HG03575 (cell line): ENCODE measurements at regions not wholly inside any gene's neighbourhood (a gene's known extent, or its start where the extent isn't known, plus 50 kb on each side); places are given as distances from the start of the nearest gene placed in this dataset.

Experiments
- ATAC-seq: cut with Tn5 transposase; IDR thresholded peaks from one replicate; pipeline ENCODE4 v1.9.1; 2021; ENCODE audit not compliant: unreplicated experiment, insufficient number of reproducible peaks, low FRiP score; ENCODE audit errors: extremely low read depth

DNA sequence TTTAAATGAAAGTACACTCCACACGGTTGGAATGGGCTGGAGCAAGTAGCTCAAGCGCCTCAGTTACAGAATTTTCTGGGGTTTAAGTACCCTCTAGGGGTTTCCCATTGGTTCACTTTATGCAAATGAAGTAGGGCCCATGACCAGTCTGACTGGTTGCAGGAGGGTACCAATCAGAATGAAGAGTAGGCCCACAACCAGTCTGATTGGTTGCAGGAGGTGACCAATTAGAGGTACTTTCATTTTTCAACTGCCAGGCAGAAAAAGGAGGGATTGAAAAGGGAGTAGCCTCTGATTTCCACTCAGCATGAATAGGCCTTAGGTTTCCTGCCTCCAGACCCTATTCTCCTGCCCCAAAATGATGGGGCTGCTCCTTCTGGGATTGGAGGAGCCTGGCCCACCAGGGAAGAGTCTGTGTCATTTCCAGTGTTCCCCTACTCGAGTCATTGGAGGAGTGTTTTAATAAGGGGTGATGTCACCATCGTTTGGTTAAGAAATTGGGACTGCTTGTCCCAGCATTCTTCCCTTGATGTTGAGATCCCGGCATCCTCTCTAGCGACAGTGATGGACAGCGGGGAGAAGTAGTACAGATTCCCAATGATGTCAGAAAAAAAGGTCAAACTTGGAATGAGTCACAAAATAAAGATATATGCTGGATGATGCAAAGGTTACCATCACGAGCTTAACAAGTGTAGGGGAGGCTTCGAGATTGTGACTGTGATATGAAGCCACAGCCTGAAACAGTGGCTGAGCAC, 210.4 kb downstream of the SH3BP4 start:
- no peak for ATAC-seq

- ATAC-seq: no peak
Measured at GRCh38 chr2:235162837-235163197, 211.0 kb downstream of the SH3BP4 start.

GRCh38 chr2:235165136-235165535, 213.3 kb downstream of the SH3BP4 start:
- ATAC-seq: no peak

DNA sequence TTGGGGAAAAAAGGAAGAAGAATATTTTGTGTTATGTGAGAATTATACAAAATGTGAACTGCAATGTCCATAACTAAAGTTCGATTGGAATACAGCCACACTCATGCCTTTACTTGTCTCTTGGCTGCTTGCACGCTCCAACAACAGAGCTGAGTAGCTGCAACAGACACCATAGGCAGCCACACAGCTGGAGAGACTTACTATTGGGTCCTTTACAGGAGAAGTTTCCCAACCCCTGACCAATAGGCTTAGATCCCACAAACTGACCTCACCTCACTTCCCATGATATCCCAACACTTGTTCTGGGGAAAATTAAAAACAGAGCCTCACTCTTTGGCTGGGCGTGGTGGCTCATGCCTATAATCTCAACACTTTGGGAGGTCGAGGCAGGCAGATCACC, 213.8 kb downstream of the SH3BP4 start:
- ATAC-seq: no peak

DNA sequence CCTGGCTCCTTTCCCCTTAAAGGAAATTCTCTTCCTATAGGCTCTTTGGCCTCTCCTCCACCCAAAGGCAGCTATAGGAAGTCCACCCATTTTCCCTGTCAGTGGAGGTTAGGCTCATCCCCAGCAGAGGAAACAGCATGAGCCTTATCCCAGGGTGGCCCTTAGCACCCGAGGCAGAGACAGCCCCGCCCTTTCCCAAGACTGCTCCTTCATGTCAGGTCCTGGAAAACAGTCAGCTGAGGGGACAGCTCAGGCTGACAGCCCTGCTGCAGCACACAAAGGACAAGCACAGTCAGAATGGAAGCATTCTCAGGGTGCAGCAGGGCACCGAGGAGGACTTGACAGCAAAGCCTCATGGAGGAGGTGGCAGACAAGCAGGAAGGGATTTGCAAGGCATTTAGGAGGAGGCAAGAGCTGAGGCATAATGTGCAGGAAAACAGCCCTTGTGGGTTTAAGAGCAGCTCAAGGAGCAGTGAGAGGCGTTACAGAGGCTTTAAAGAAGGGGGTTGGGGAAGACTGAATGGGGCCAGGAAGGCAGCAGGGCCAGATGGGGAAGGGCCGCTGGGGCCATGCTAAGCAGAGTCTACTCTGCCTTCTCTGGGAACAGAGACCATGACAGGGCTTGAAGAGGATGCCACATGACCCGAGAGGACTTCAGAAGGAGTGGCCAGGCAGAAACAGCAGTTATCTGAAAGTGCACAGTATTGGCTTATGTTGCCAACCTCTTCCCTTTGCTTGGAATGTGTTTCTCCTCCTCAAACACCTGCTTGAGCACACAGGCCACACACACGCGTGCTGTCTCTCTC, 216.6 kb downstream of the SH3BP4 start:
- ATAC-seq: no peak

DNA sequence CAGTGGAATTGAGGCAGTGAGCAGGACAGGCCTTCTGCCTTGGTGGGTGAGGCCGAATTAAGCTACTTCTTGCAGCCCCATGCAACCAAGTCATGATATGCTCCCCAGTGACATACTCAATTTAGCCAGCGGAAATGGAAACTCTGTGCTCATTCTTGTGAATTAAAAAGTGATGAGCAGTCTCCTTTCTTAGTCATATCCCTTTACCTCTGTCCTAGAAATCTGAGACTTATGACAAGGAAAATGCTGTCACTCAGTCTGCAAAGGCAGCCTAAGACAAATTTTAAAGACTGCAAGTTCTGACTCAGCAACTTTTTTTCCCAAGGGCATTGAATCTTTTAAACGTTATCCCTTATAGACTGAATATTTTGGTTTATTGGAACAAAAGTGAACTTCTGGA, 218.2 kb downstream of the SH3BP4 start:
- ATAC-seq: no peak

DNA sequence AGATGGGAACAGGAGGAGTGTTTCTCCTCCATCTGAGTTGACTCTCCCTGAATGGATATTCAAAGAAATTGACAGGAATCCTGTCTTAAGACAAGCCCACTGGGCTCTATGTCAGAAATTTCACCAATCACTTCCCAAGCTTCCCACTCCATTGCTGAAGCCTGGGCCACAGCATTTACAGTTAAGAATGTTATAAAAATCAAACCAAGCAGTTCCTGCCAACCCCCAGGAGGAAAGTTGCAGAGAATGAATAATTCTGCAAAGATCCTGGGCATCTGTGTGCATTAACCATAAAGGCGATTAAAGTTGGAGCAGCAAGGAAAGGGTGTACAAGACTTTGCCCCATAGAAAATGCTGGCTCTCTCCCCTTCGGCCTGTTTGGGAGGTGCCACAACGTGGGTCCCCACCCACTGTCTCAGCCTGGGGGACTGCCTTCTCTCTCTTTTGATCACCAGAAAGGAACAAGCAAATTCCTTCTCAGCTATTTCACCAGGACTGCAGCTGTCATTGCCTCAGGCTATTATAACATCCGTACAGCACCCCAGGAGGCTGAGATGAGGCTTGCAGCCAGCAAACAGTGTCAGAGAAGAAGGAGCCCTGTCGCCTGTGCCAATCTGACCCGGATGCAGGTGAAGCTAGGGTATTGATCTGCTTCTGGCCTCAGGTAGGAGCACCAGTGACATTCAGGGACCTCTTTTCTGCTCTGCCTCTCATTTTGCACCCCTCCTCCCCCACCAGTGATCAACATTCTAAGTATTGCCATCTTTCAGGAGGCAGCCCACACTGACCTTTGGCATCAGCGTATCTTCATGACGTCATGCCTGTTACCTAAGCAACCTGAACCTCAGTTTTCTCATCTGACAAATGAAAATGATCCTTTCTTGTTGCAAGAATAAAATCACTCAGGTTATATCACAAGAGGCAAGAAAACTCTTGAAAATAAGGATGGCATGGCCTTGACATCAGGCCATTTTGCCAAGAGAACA, 219.0 kb downstream of the SH3BP4 start:
- ATAC-seq: no peak

DNA sequence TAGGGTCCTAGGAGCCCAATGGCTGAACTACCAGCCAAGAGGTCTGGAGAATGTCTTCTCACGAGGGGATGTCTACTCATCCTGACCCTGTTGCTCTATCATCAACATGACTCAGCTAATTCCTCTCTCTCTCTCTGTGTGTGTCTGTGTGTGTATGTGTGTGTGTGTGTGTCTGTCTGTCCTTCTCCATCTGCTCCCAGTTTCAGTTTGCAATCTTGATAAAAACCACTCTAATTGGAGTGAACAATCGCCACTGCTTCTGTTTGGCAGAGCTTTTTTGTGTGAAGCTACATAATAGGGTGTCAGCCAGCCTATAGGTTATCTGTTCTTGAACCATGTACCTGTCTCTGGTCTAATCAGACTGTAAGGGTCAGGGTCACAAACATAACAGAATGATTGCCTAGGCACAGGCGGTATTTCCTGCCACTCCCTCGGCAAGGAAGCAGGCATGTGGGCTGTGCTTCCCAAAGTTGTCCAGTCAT, 219.8 kb downstream of the SH3BP4 start:
- ATAC-seq: no peak

GRCh38 chr2:235180642-235181041, 228.8 kb downstream of the SH3BP4 start:
- no peak for ATAC-seq

GRCh38 chr2:235183786-235184185, 232.0 kb downstream of the SH3BP4 start:
- no peak for ATAC-seq

GRCh38 chr2:235187806-235188205, 236.0 kb downstream of the SH3BP4 start:
- no peak for ATAC-seq

DNA sequence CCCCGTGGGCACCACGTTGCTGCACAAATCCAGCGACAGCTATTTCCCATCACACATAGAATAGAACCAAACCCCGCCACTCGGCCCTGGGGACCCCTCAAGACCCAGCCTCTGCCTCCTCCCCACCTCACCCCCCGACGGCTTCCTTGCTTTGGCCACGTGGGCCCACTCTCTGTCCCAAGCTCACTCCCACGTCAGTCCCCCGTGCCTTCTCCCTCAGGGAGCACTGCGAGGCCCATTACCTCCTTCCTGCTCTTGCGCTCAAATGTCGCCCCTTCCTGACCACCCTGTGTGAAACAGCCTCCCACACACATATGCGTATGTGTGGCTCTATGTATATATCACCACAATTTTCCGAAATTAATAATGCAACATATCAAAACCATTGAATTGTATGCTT, 239.7 kb downstream of the SH3BP4 start:
- ATAC-seq: no peak

- no peak for ATAC-seq
Measured at GRCh38 chr2:235191978-235192377, 240.2 kb downstream of the SH3BP4 start.

DNA sequence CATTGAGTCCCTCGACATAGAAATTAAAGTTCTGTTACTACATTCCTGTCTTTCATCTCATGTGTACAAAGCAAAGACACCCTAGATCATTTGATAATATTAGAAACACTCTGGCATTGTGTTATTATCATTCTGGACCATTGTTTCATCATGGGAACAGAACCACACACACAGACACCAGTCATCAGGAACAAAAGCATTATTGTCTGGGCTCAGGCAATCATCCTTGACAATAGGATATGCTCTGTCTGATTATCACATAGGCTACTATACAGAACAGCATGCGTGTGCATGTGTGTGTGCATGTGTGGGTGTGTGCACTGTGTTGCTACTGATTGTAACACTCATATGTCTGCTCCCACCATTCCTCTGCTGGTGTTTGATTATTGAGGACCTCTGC, 242.5 kb downstream of the SH3BP4 start:
- no peak for ATAC-seq

GRCh38 chr2:235194836-235195235, 243.0 kb downstream of the SH3BP4 start:
- ATAC-seq: no peak

GRCh38 chr2:235195921-235196320, 244.1 kb downstream of the SH3BP4 start:
- no peak for ATAC-seq

DNA sequence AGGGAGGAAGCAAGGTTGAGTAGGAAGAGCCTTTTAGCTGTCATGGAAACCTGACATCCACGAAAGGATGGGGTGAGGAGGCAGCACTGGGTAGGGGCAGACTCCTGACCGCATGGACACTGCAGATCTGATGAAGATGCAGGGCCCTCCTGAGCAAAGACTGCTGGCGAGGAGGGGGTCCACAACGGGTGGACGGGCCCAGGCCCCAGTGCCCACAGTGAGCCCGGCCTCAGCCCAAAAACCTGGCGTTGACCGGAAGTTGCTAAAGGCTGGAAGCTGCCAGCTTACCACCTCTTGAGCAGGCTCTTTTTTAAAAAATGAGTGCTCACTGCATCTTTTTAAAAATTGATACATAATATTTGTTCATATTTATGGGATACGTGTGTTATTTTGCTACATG, 247.3 kb downstream of the SH3BP4 start:
- no peak for ATAC-seq

- no peak for ATAC-seq
Measured at GRCh38 chr2:235200216-235200615, 248.4 kb downstream of the SH3BP4 start.

DNA sequence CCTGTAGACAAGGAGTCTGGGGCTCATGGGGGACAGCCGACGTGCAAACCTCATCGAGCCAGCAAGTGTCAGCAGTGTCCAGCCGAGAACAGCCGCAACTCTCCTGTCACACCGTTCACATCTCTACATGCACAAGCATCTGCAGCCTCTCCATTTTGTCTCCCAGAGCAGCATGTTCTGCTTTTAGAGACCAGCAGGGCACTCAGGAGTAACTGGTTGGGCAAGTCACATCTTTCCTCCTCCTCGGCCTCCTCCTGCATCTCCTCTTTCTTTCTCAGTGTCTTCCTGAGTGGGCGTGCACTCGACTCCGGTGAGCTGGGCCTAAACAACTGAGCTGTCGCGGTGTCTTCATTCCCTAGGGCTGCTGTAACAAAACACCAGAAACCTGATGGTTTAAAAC, 249.9 kb downstream of the SH3BP4 start:
- ATAC-seq: no peak
